ENCODE measurements at regions not wholly inside any gene's neighbourhood (a gene's known extent, or its start where the extent isn't known, plus 50 kb on each side); places are given as distances from the start of the nearest gene placed in this dataset.

DNA sequence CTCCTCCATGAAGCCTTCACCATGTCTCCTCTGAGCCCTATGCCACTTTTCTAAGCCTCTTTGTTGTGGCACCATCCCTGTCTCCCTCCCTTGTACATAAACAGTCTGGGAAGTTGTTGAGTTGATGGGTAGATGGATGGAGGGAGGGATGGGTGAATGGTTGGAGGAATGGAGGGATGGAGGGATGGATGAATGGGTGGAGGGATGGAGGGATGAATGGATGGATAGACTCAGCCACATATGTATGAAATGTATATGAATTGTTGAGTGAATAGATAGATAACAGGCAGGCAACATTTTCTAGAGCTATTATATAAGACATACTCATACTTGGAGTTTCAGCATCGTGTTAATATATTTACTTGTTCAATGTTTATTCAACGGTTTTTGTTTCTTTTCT, 58.3 kb upstream of the HES1 start:
- H3K27me3 ChIP-seq (ENCODE audit: control insufficient read depth in 1 of 2, insufficient read depth in 2 of 2, low read length in 2 of 2) = no peaks in the 10 kb centered on the region
- no peaks in the 10 kb centered on the region for H3K4me1 ChIP-seq (ENCODE audit: insufficient read depth, low read length)
- no peaks in the 10 kb centered on the region for H3K9me3 ChIP-seq (ENCODE audit: low read length)
- H3K27ac ChIP-seq (ENCODE audit: low read depth, low read length) = no peak overlapping the region
- no peak overlapping the region for H3K9ac ChIP-seq (ENCODE audit: low read length)
- no peaks in the 10 kb centered on the region for H3K36me3 ChIP-seq (ENCODE audit: insufficient read depth, low read length)
- H3K4me3 ChIP-seq (ENCODE audit: low read depth in 1 of 2, low read length in 2 of 2) = no peak overlapping the region

DNA sequence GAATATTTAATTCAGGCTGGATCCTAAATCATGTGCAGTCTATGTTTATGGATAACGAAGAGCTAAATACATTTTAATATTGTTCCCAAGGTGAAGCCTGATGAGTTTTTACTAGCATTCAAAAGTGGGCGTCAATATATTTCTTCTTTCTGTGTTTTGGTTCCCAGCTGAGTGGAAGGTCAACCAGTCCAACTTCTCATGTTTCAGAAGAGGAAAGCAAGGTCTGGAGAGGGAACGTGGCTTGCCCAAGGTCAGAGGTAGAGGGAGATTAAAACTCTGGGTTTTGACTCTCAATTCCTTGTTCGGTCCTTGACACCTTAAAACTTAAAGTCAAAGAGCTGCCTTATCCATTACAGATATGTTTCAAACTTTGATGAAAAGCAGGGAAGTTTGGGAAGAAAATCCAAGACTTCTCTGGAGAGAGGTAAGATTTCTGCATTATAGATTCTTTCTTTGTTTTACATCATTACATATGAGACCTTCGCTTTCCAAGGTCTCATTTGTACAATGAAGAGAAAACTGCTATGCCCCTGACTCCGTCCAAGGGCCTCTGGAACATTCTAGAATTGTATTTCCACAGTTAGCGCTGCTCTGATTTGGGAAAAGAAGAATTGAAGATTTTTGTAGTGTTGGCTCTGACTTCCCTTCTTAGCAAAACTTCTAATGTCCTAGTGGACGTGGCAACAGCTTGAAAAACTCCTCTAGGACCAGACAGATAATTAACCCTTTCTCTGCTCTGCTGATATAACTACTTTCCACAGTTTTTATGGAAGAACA, 57.7 kb upstream of the HES1 start:
- Histone ChIP-seq H3K9me3 (ENCODE audit: low read length) (no peaks in the 10 kb centered on the region), H3K4me1 (ENCODE audit: insufficient read depth, low read length) (no peaks in the 10 kb centered on the region), H3K27me3 (ENCODE audit: control insufficient read depth in 1 of 2, insufficient read depth in 2 of 2, low read length in 2 of 2) (no peaks in the 10 kb centered on the region), H3K27ac (ENCODE audit: low read depth, low read length) (no peak overlapping the region), H3K36me3 (ENCODE audit: insufficient read depth, low read length) (no peaks in the 10 kb centered on the region), H3K9ac (ENCODE audit: low read length) (no peak overlapping the region), H3K4me3 (ENCODE audit: low read depth in 1 of 2, low read length in 2 of 2) (no peak overlapping the region)

DNA sequence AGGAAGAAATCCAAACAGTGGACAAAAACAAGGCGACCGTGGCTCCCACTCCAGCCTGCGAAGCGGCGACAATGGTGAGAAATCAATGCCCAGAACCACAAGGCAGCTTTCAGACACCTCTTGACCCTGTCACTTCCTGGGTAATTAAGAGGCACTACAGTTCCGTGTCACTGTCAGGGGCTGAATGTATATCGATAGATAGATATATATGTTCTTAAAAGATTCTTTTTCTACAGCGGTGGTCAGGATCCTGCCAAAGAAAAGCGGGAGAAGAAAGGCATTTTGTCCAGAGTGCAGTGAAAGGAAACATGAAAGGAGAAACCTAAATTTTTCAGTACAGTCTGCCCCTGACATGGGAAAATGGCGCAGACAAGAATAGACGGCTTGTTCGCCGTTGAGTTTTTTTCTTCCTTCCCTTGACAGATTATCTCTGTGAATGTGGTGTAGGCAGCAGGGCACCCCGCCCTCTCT, 56.2 kb upstream of the HES1 start:
- no peaks in the 10 kb centered on the region for H3K27me3 ChIP-seq (ENCODE audit: control insufficient read depth in 1 of 2, insufficient read depth in 2 of 2, low read length in 2 of 2)
- no peaks in the 10 kb centered on the region for H3K4me1 ChIP-seq (ENCODE audit: insufficient read depth, low read length)
- no peak overlapping the region for H3K27ac ChIP-seq (ENCODE audit: low read depth, low read length)
- no peaks in the 10 kb centered on the region for H3K36me3 ChIP-seq (ENCODE audit: insufficient read depth, low read length)
- no peak overlapping the region for H3K9ac ChIP-seq (ENCODE audit: low read length)
- no peaks in the 10 kb centered on the region for H3K9me3 ChIP-seq (ENCODE audit: low read length)
- H3K4me3 ChIP-seq (ENCODE audit: low read depth in 1 of 2, low read length in 2 of 2) = no peak overlapping the region

DNA sequence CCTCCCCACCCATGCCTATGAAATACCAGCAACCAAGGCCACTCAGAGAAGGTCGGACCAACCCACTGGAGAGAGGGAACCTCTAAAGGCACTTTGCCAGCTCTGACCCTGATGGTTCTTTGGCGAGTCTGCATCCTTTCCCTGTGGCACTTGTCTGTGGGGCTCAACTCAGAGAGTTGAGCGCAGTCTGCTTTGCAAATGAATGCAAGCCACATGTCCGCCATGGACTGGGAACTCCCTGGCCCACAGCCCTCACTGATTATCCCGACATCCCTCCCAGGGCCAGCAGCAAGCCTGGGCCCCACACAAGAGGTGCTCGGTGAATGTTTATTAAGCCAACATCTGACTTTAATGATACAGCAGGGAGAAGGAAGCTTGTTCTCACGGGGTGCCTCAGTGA, 55.5 kb upstream of the HES1 start:
- Histone ChIP-seq H3K36me3 (ENCODE audit: insufficient read depth, low read length) (no peaks in the 10 kb centered on the region), H3K9ac (ENCODE audit: low read length) (no peak overlapping the region), H3K27me3 (ENCODE audit: control insufficient read depth in 1 of 2, insufficient read depth in 2 of 2, low read length in 2 of 2) (no peaks in the 10 kb centered on the region), H3K27ac (ENCODE audit: low read depth, low read length) (no peak overlapping the region), H3K4me3 (ENCODE audit: low read depth in 1 of 2, low read length in 2 of 2) (no peak overlapping the region), H3K9me3 (ENCODE audit: low read length) (no peaks in the 10 kb centered on the region), H3K4me1 (ENCODE audit: insufficient read depth, low read length) (no peaks in the 10 kb centered on the region)

DNA sequence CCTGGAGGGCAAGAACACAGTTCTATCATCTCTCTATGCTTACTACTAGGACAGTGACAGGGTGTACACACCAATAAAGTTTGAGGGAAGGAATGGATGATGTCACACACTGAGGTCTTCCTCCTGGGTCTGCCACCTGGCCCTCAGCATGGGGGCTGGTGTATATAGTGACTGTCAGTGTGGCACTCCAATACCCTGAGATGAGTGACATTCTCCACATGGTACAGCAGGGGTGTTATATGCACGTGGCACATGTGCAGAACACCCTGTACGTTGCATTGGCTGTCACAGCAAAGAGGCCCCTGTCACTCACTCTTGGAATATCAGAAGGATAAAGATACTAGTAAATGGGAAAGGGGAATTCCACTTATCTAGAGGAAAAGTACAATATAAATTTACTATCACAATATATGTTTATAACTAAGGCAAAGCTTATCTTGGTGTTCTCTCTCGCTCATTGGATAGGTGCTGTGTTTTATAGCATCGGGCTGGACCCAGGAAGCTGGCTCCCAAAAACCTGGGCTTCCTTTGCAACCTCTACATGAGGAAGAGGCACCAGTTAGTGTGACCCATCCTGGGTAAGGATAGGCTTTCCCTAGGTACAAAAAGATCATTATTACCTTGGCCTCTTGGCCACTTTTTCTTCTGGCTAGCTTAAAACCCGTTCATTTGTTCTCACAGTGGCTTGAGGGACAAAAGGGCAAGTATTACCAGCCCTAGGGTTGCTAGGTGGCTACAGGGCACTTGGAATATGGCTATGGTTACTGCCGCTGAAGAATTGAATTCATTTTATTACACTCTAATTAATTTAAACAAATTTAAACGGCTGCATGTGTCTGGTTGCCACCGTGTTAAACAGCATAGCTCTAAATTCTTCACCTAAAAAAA, 54.8 kb upstream of the HES1 start:
- Histone ChIP-seq H3K27me3 (ENCODE audit: control insufficient read depth in 1 of 2, insufficient read depth in 2 of 2, low read length in 2 of 2) (no peaks in the 10 kb centered on the region), H3K27ac (ENCODE audit: low read depth, low read length) (no peak overlapping the region), H3K4me1 (ENCODE audit: insufficient read depth, low read length) (no peaks in the 10 kb centered on the region), H3K36me3 (ENCODE audit: insufficient read depth, low read length) (no peaks in the 10 kb centered on the region), H3K9me3 (ENCODE audit: low read length) (no peaks in the 10 kb centered on the region), H3K4me3 (ENCODE audit: low read depth in 1 of 2, low read length in 2 of 2) (no peak overlapping the region), H3K9ac (ENCODE audit: low read length) (no peak overlapping the region)

DNA sequence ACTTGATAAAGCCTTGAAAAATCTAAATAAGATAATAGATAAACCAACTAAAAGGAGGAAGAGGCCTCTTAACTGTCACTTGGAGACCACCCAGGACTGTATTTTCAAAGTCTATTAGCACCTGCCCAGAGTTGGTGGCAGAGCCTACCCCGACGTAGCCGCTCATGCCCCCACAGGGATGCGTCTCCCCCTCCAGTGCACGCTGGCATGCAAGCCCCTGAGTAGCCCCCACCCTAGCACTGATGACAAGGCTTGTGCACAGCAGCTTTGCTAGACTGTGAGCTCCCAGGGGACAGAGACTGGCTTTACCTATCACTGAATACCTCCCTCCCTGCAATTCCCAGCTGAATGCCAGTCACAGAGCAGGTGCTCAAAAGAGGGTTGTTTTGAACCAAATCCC, 54.1 kb upstream of the HES1 start:
- H3K4me3 ChIP-seq (ENCODE audit: low read depth in 1 of 2, low read length in 2 of 2) = no peak overlapping the region
- H3K27me3 ChIP-seq (ENCODE audit: control insufficient read depth in 1 of 2, insufficient read depth in 2 of 2, low read length in 2 of 2) = no peaks in the 10 kb centered on the region
- no peak overlapping the region for H3K9ac ChIP-seq (ENCODE audit: low read length)
- H3K4me1 ChIP-seq (ENCODE audit: insufficient read depth, low read length) = no peaks in the 10 kb centered on the region
- H3K36me3 ChIP-seq (ENCODE audit: insufficient read depth, low read length) = no peaks in the 10 kb centered on the region
- H3K9me3 ChIP-seq (ENCODE audit: low read length) = no peaks in the 10 kb centered on the region
- H3K27ac ChIP-seq (ENCODE audit: low read depth, low read length) = no peak overlapping the region

DNA sequence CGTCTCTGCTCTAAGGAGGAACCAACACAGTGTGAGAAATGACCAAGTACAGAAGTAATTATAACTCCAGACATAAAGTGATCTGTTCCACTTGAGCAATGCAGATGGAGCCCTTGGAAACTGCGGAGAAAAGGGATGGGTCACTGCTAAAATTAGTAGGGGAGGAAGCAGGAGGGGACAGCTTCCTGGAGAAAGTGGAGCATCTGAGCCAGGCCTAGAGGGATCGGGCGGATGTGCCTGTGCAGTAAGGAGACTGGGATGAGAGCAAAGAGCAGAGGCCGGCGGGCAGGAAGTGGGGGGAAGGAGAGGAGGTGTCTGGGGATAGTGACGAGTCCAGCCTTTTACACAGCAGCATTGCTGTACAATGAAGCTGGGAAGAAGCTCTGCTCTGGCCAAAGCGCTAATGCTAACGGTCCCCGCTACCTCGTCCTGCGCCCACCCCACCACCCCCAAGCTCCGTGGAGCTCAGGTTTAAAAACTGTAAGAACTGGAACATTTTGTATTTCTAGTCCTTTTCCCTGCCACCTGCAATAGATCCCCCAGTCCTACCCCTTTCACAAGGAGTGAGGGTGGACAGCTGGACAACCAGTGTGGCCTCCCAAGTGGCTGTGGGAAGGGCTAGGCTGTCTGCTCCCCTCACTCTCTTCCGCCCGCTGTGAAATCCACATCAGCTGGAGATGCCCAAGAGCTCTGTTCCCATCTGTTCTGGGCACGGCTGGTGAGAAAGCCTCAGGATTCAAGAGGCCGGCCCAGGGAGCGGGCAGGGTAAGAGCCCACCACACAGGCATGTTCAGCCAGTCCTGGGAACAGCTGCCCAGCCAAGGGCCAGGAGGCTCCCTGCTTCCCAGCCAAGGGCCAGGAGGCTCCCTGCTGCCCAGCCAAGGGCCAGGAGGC, 53.0 kb upstream of the HES1 start:
- Histone ChIP-seq H3K4me3 (ENCODE audit: low read depth in 1 of 2, low read length in 2 of 2) (no peak overlapping the region), H3K36me3 (ENCODE audit: insufficient read depth, low read length) (no peaks in the 10 kb centered on the region), H3K9me3 (ENCODE audit: low read length) (no peaks in the 10 kb centered on the region), H3K9ac (ENCODE audit: low read length) (no peak overlapping the region), H3K4me1 (ENCODE audit: insufficient read depth, low read length) (no peaks in the 10 kb centered on the region), H3K27me3 (ENCODE audit: control insufficient read depth in 1 of 2, insufficient read depth in 2 of 2, low read length in 2 of 2) (no peaks in the 10 kb centered on the region), H3K27ac (ENCODE audit: low read depth, low read length) (no peak overlapping the region)

DNA sequence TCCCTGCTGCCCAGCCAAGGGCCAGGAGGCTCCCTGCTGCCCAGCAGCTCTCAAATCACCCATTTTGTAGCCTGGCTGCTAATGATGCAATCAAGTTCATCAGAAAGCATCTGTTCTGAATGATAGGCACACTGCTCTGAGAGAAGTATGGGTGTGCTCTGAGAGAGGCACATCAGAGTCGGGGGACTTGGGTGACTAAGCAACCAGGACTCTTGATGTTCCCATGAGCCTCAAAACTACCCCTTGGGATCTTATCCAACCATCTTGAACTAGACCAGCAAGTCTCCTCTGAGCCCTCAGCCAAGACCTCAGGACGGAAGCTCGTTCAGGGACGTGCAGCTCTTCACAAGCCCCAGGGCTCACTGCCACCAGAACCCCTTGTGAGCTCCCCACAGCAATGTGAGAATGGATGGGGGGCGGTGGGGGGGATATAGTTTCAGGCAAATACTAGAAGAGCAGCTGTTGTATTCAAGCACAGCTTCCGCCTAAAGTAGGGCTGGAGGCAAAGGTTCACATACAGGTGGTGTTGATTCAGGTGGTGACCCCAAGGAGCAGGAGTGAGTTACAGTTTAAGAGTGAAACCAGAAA, 52.2 kb upstream of the HES1 start:
- Histone ChIP-seq H3K27ac (ENCODE audit: low read depth, low read length) (no peak overlapping the region), H3K4me3 (ENCODE audit: low read depth in 1 of 2, low read length in 2 of 2) (no peak overlapping the region), H3K9ac (ENCODE audit: low read length) (no peak overlapping the region), H3K4me1 (ENCODE audit: insufficient read depth, low read length) (no peaks in the 10 kb centered on the region), H3K36me3 (ENCODE audit: insufficient read depth, low read length) (no peaks in the 10 kb centered on the region), H3K9me3 (ENCODE audit: low read length) (no peaks in the 10 kb centered on the region), H3K27me3 (ENCODE audit: control insufficient read depth in 1 of 2, insufficient read depth in 2 of 2, low read length in 2 of 2) (no peaks in the 10 kb centered on the region)

DNA sequence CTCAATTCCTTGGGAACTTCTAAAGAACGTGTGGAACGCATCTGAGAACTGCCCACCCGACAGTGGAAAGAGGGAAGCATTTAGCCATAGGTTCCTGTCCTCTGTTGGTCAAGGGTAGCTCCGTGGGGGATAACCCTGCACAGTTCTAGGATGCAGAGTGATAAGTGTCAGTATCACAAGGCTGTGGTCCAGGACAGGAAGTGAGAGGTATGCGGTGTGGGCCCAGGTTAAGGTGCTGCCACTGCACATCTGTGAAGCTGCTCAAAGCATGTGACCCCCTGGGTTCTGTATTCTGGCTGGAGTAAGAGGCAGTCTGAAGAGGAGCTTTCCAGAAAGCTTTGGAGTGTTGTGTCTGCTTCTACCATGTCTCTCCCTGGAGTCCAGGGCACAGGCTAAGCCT, 51.7 kb upstream of the HES1 start:
- Histone ChIP-seq H3K27ac (ENCODE audit: low read depth, low read length) (no peak overlapping the region), H3K4me1 (ENCODE audit: insufficient read depth, low read length) (peaks cover 1% of the 10 kb centered on the region), H3K9me3 (ENCODE audit: low read length) (no peaks in the 10 kb centered on the region), H3K36me3 (ENCODE audit: insufficient read depth, low read length) (no peaks in the 10 kb centered on the region), H3K9ac (ENCODE audit: low read length) (no peak overlapping the region), H3K4me3 (ENCODE audit: low read depth in 1 of 2, low read length in 2 of 2) (no peak overlapping the region), H3K27me3 (ENCODE audit: control insufficient read depth in 1 of 2, insufficient read depth in 2 of 2, low read length in 2 of 2) (no peaks in the 10 kb centered on the region)
